GM18505 (cell line): ENCODE measurements at regions not wholly inside any gene's neighbourhood (a gene's known extent, or its start where the extent isn't known, plus 50 kb on each side); places are given as distances from the start of the nearest gene placed in this dataset.

Experiments
- ATAC-seq: cut with Tn5 transposase; IDR thresholded peaks from one replicate; pipeline ENCODE4 v1.9.1; 2021; ENCODE audit not compliant: unreplicated experiment
- POLR2A ChIP-seq: IDR thresholded peaks from 4 replicates; pipeline ENCODE4 v1.6.1; 2011; ENCODE audit warnings: borderline replicate concordance; ENCODE audit not compliant: insufficient read depth, insufficient read length; ENCODE audit errors: extremely low read depth

GRCh38 chr1:82455342-82455741 lies 654.6 kb downstream of the ADGRL2 start:
- no peak for TF ChIP-seq POLR2A
- no peak for ATAC-seq

GRCh38 chr1:82454431-82454830 lies 653.7 kb downstream of the ADGRL2 start:
- no peak for TF ChIP-seq POLR2A
- ATAC-seq, result no peak

GRCh38 chr1:82453511-82454185 lies 652.9 kb downstream of the ADGRL2 start:
- no peak for TF ChIP-seq POLR2A
- ATAC-seq, result no peak

GRCh38 chr1:82452096-82452495 lies 651.4 kb downstream of the ADGRL2 start:
- no peak for ATAC-seq
- TF ChIP-seq POLR2A, result no peak

- ATAC-seq, result no peak
- no peak for TF ChIP-seq POLR2A
Observed at GRCh38 chr1:82451191-82451590, 650.5 kb downstream of the ADGRL2 start.

- ATAC-seq, result no peak
- TF ChIP-seq POLR2A, result no peak
Observed at GRCh38 chr1:82449506-82450057, 648.8 kb downstream of the ADGRL2 start.

GRCh38 chr1:82446955-82447354 lies 646.2 kb downstream of the ADGRL2 start:
- no peak for TF ChIP-seq POLR2A
- ATAC-seq, result no peak

GRCh38 chr1:82446236-82446635 lies 645.5 kb downstream of the ADGRL2 start:
- no peak for TF ChIP-seq POLR2A
- no peak for ATAC-seq

GRCh38 chr1:82445827-82446226 lies 645.1 kb downstream of the ADGRL2 start:
- ATAC-seq, result no peak
- TF ChIP-seq POLR2A, result no peak

GRCh38 chr1:82445132-82445531 lies 644.4 kb downstream of the ADGRL2 start:
- no peak for TF ChIP-seq POLR2A
- ATAC-seq, result no peak

GRCh38 chr1:82441402-82441801 lies 640.7 kb downstream of the ADGRL2 start:
- no peak for ATAC-seq
- no peak for TF ChIP-seq POLR2A

- no peak for ATAC-seq
- TF ChIP-seq POLR2A, result no peak
Observed at GRCh38 chr1:82423174-82423815, 622.6 kb downstream of the ADGRL2 start.

GRCh38 chr1:82421782-82422181 lies 621.0 kb downstream of the ADGRL2 start:
- TF ChIP-seq POLR2A, result no peak
- ATAC-seq, result no peak

- no peak for TF ChIP-seq POLR2A
- ATAC-seq, result no peak
Observed at GRCh38 chr1:82420584-82420983, 619.9 kb downstream of the ADGRL2 start.

- TF ChIP-seq POLR2A, result no peak
- ATAC-seq, result no peak
Observed at GRCh38 chr1:82411605-82412004, 610.9 kb downstream of the ADGRL2 start.

GRCh38 chr1:82405333-82405732 lies 604.6 kb downstream of the ADGRL2 start:
- no peak for TF ChIP-seq POLR2A
- ATAC-seq, result no peak
